HG02588 (cell line): ENCODE measurements at regions not wholly inside any gene's neighbourhood (a gene's known extent, or its start where the extent isn't known, plus 50 kb on each side); places are given as distances from the start of the nearest gene placed in this dataset.

Source experiments
- ATAC-seq: cut with Tn5 transposase; IDR thresholded peaks from one replicate; pipeline ENCODE4 v1.9.1; 2021; ENCODE audit warnings: mild to moderate bottlenecking, moderate library complexity; ENCODE audit not compliant: unreplicated experiment

DNA sequence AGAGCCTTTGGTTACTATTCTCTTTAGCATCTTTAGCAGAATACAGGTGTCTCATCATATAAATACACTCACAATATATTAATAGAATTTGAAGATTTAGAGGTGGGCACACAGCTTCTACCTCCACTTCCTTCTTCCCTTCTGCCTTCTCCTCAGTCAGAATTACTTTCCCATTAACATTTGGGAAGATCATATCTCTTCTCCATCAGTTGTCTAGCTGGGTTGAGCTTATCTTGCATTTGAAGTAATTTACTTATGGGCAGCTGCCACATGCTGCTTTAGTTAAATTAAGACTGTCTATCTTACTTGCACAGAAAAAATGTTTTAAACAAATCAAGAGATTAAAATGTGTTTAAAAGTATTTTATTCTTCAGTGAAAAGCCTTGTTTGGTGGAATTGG, 110.1 kb upstream of the ASIC2 start:
- no peak for ATAC-seq

- no peak for ATAC-seq
These were observed 111.2 kb upstream of the ASIC2 start for GRCh38 chr17:33404070-33404819.

DNA sequence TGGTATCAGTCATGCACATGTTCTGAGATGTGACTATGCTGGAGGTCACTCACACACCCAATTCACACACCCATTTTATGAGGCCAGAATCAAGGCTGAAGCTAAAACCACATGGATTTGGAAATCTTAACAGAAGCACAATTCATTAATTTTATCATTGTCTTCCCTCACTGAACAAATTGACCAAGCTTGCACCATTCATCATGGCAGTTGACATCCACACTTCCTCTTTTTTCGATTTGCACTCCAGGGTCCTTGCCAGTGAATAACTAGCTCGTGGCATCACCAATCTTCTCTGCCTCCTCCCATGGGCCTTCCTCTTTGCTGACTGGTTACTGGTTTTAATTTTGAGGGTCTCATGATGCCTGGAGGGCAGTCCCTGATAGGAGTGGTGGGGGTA, 123.0 kb upstream of the ASIC2 start:
- ATAC-seq: no peak

- no peak for ATAC-seq
These were observed 128.8 kb upstream of the ASIC2 start for GRCh38 chr17:33421933-33422332.

DNA sequence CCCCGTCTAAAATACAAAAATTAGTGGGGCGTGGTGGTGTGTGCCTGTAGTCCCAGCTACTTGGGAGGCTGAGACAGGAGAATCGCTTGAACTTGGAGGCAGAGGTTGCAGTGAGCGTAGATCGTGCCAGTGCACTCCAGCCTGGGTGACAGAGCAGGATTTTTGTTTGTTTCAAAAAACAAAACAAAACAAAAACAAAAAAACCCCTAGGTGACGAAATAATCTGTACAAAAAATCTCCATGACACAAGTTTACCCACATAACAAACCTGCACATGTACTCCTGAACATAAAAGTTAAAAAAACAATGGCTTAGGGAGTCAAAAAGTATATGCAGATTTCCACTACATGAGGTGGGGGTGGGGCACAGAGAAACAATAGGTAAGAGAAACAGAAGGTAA, 140.5 kb upstream of the ASIC2 start:
- ATAC-seq: no peak

DNA sequence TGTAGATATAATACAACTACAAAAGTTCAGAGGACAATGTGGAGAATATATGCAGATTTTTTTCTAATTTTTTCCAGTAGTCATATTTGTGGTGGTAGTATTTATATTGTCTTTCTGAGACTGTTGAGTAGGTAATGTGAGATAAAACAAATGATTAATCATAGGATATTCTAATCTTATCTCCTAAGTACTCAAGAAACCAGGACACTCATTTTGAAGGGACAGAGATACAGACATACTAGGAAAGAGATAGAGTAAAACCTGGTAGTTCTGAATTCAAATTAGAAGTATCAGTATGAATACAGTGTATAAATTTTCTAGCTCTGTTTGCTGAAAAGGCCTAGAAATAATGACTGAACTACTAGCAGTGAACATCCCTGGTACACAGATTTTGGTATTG, 141.7 kb upstream of the ASIC2 start:
- ATAC-seq: no peak

DNA sequence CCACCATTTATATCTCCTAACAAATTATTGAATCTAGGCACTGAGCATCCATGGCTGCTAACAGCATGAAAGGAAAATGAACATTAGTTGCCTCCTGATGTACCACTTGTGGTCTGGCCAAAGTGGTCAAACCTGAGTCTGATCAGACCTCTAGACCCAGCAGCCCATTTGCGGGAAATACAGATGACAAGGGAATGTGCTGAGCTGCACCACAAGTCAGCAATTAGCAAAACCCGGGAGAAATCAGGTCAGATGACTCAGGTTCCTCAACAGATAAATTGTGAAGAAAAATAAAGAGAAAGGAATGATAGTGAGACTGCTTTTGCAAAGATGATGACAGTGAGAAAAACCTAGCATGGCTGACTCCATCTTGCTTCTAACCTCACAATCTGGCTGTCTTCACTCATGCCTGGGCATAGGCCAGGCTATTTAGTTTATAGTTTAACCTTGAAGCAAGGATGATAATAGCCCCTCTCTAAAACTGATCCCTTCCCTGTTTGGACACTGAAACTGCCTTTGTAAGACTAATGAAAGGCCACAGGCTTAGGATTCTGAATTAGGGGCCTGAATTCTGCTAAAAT, 142.7 kb upstream of the ASIC2 start:
- no peak for ATAC-seq

DNA sequence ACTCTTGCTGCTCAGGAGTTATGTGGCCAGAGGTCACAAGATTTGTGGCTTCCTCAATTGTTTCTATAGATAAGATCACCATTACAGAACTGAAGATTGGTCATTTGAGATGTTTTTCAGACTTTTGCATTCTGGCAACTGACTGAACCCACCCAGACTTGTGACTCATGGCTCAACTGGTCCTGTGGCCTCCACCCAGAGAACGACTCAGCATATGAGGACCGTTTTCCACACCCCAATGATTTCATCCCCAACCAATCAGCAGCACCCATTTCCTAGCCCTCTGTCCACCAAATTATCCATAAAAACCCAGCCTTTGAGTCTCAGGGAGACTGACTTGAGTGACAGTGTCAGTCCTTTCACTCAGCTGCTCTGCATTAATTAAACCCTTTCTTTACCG, 143.2 kb upstream of the ASIC2 start:
- ATAC-seq: no peak

- ATAC-seq: no peak
These were observed 145.0 kb upstream of the ASIC2 start for GRCh38 chr17:33438139-33438538.

GRCh38 chr17:33438578-33438977, 145.5 kb upstream of the ASIC2 start:
- no peak for ATAC-seq

DNA sequence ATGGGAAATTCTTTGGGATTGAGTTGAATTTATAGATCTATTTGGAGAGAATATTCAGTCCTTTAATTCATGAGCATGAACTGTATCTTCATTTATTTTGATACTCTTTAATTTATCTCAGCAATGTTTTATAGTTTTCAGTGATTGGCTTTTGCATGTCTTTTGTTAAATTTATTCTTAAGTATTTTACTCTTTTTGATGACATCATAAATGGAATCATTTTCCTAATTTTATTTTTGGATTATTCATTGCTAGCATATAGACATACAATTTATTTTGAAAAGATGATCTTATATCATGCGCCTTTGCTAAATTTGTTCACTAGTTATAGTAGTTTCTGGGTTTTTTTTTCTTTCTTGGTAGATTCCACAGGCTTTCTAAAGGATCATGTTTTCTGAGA, 149.2 kb upstream of the ASIC2 start:
- no peak for ATAC-seq

DNA sequence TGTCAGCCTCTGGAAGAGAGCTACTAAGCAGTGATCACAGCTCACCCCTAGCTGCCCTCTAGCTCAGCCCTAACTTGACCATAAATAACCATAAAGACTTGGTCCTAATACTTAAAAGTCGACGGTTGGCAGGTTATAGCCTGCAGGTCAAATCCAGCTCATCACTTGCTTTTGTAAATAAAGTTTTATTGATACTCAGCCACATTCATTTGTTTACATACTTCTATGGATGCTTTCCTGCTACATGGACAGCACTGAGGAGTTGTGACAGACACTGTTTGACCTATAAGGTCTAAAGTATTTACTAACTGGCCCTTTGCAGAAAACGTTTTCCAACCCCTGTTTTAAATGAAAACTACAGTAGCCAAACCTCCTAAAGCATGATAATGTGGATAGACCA, 151.6 kb upstream of the ASIC2 start:
- ATAC-seq: no peak

GRCh38 chr17:33447090-33447489, 154.0 kb upstream of the ASIC2 start:
- no peak for ATAC-seq

DNA sequence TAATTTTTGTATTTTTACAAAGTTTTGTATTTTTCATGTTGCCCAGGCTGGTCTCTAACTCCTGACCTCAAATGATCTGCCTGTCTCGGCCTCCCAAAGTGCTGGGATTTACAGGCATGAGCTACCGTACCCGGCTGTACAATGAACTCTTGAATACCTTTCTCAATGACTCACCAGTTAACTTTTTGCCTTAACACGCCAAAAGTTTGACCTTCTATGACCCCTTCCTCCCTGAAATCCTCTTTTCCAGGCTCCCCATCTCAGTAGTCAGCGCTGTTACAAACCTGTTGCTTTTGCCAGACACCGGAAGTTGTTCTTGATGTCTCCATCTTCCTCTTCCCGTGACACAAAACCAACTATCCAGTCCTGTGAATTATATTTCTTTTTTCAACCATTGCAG, 158.1 kb upstream of the ASIC2 start:
- ATAC-seq: no peak

- no peak for ATAC-seq
These were observed 164.4 kb upstream of the ASIC2 start for GRCh38 chr17:33457477-33457876.

GRCh38 chr17:33459078-33459940, 166.2 kb upstream of the ASIC2 start:
- no peak for ATAC-seq

- ATAC-seq: no peak
These were observed 167.8 kb upstream of the ASIC2 start for GRCh38 chr17:33460781-33461450.

GRCh38 chr17:33463887-33464286, 170.8 kb upstream of the ASIC2 start:
- no peak for ATAC-seq

GRCh38 chr17:33464669-33465280, 171.7 kb upstream of the ASIC2 start:
- ATAC-seq: no peak

DNA sequence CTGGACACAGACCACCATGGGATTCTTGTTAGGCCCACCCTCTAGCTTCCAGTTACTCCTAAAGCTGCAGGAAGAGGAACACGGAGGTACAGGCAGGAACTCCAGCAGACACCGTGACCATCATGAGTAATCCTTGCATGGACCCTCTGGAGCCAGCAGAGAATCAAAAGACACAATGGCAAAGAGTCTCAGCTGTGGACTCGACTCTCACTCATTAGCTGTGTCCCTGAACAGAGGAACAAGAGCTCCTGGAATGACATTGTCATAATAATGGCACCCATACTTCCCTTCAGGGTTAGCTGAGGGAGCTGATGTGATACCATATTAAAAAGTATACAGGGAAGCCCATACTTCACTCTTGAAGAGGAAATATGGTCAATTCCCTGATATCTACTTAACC, 176.3 kb upstream of the ASIC2 start:
- ATAC-seq: no peak

GRCh38 chr17:33469911-33470310, 176.8 kb upstream of the ASIC2 start:
- ATAC-seq: no peak
